CD4-positive, alpha-beta T cell treated with Interleukin-17A for 4 hours (primary cell): ENCODE measurements at regions not wholly inside any gene's neighbourhood (a gene's known extent, or its start where the extent isn't known, plus 50 kb on each side); places are given as distances from the start of the nearest gene placed in this dataset.
A peak's percentile ranks its signal among the peaks of the same experiment; 100 is the strongest.
"Not testable (repeated sequence)": the region's sequence is repeated elsewhere in the genome, so short reads cannot be mapped to it uniquely, and the experiment has no call there.

ENCODE experiments used
- DNase-seq: peaks from one replicate; pipeline ENCODE4 v3.0.0-alpha.2; 2020; ENCODE audit warnings: mixed read lengths

DNA sequence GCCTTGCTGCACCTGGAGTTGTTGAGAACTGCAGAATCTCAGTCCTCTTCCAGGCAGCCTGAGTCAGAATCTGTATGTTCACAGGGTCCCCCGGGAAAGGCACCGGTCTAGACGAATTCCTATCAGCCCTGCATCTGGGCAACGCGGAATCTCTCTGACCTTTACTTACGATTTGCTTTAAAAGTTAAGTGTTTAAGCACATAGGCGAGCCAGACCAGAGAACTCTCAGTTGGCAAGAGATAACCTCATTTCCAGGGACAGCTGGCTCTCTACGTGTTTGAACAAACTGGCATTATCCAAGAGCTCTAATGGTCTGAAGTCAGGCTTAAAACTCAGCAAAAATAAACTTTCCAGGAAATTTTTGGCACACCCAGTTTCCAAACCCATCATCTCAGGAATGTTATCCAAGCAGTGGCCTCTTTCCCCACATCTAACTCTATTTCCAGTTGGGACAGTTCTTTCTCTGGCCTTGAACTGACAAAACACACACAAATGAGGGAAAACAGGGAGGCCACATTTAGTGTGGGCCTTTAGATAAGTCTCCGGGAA, 53.4 kb downstream of the HES1 start:
- DNase-seq: no peak

DNA sequence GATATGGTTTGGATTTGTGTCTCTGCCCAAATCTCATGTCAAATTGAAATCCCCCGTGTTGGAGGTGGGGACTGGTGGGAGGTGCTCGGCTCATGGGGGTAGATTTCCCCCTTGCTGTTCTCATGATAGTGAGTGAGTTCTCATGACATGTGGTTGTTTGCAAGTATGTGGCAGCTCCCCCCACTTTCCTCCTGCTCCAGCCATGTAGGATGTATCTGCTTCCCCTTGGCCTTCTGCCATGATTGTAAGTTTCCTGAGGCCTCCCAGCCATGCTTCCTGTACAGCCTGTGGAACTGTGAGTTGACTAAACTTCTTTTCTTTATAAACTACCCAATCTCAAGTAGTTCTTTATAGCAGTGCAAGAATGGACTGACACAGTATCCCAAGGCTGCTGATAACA, 55.9 kb downstream of the HES1 start:
- not testable (repeated sequence) for DNase-seq

DNA sequence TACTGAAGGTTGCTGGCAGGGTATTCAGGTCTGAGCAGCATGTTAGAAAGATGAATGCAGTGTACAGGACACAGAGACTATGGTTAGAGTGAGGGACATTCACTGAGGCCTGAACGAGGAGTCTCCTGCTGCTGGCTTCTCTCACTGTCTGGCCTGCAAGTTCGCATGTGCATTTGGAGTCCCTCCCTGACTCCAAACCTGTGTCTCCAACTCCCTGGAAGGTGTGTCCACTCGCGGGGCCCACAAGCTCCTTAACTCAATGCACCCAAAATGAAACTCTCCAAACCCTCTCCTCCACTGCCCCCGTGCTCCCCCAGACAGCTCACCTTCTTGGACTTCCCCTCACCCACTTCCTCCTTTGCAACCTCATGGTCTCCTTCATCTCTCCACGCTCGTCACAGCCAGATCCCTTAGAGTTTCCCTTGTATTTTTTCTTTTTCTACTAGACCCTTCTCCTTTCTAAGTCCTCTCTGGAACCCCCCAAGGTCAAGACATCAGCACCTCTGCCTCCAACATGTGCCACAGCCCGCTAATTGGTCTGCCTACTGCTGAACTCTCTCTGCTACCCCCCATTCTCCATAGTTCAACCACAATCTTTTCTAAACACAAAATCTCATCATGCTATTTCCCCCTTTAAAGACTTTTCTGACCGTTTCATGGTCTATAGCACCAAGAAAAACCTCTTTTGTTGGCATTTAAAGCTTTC, 58.3 kb downstream of the HES1 start:
- DNase-seq: peak; percentile 7

DNA sequence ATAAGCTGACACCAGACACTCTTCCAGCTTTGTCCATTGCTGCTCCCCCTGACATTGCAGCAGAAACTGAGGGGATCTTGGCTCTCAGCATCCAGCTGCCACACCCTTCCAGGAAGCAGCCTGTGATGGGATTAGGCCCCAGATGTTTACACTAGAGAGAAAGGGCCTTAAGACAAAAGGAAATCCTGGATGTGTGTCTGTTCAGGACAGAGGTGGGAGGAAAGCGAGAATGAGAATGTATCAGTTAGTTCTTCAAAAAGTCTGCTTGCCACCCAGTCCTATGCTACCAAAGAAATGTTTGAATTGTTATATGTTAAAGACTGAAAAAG, 58.8 kb downstream of the HES1 start:
- no peak for DNase-seq

DNA sequence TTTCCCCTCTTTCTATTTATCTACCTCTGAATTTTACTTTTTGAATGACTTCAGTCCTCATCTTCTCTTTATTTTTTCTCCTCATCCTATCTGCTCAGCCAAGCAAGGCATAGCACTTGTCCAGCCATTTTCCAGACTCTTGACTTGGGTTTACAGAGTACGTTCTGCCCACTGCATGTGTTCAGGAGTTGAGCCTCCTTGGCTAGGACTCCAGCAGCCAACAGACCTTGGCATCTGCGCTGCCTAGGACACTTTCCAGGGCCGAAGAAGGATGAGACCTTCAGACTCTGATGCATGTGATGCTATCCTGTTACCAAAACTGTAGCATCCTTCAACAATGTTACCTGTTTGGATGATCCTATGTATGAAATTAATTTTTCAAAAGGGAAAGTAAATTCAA, 59.7 kb downstream of the HES1 start:
- DNase-seq: no peak

DNA sequence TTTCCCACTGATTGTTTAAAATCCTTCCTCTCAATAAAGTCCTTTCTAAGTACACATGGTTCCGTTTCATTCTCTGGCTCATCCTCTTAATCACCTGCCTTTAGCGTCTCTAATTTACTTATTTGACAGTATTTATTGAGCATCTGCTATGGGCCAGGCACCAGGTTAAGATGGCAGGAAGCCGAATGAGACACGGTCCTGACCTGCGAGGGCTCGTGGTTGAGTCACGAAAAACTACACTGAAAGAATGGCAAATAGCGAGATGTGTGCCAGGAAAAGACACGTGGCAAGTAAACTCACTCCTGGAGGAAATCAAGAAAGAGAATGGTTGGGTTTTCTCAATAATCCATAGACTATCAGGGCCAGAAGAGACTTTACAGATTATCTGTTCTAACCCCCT, 60.9 kb downstream of the HES1 start:
- no peak for DNase-seq

DNA sequence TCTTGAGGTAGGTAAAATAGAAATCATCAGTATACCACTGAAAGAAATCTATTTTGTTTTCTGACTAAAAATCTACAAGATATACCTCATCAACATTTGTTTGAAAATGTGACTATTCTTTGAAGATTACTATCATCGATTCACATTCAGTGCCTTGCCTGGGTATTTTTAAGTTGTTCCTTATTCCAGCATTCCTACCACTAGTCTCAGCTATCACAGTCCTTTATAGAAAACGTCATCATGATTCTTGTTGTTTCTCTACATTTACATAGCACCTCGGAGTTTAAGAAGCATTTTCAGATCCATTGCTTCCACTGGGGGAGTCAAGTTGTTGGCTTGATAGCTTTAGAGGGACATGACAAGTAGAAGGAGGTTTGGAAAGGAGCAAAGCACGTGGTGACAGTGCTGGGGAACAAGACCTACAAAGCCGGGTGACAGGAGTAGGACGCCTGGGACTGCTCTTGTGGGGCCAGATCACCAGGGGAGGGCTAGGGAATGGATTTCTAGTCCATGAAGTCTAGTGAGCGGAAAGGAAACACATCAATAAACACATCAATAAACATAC, 61.5 kb downstream of the HES1 start:
- DNase-seq: no peak

DNA sequence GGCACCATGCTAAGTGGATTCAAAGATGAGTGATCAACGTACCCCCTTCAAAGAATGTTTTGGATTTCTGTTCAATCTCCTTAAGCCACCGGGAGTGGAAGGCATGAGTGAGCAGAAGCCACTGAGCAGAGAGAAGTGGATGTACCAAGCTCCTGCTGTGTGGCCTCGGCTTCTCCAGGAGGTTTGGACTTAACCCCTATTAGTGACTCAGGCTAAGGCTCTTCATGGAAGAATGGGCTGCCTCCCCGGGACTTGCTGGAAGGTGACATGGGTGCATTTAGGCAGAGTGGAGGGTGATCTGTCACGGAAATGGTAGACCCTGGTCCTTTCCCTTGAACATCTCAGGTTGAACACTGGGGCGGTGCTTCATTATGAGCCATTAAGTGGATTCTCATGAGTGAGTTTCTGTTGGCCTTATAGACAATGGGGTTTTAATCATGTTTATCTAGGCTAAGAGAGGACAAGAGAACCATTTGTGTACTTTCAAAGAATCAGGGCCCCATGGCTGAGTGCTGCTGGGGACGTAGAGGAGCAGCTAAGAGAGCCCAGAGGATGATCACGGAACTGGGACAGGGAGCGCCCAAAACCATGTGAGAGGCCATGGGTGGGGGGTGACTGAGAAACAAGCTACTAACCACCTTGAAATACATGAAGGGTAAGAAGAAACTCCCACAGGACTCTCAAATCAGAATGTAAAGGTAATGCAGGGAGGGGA, 62.2 kb downstream of the HES1 start:
- no peak for DNase-seq

DNA sequence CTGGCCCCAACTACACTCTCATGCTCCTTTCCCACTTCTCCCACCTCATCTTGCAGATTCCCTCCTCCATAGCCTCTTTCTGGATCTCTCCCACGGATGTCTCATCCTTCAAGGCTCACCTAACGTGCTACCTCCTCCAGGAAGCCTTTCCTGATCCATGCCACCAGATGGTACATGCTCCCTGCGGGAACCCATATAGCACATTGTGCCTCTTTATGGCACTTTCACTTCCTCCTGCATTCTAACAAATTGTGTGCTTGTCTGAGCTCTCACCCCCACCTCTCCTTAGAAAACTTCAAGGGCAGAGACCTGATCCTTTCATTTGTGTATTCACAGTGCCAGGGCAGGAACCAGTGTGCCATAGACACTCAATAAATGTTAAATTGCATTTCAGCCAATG, 63.0 kb downstream of the HES1 start:
- no peak for DNase-seq

DNA sequence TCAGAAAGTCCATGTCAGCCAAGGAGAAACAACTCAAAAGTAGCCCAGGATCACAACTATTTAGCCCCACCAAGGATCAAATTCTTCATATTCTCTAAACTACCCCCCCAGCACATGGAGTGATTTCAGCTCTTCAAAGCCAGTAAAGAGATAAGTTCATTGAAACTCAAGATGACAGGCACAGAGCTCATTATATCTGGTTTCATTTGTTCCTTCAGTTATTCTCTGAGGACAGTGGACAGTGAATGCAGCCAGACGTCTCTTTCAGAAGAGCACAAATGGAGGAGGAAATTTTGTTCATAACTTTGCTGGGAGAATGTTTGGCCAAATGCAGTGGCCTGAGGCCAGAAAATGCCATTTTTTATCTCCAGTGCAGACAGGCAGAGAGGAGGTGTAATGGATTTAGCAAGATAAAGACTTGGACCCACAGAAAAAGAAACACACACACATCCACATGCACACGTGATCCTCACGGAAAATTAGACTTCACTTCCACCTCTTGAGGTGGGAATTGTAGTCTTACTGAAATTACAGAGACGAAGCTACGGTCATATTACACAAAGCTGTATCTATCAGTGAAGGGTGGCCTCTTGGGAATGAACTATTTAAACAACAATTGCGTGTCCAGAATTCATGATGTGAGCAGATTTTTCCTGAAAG, 64.6 kb downstream of the HES1 start:
- no peak for DNase-seq

DNA sequence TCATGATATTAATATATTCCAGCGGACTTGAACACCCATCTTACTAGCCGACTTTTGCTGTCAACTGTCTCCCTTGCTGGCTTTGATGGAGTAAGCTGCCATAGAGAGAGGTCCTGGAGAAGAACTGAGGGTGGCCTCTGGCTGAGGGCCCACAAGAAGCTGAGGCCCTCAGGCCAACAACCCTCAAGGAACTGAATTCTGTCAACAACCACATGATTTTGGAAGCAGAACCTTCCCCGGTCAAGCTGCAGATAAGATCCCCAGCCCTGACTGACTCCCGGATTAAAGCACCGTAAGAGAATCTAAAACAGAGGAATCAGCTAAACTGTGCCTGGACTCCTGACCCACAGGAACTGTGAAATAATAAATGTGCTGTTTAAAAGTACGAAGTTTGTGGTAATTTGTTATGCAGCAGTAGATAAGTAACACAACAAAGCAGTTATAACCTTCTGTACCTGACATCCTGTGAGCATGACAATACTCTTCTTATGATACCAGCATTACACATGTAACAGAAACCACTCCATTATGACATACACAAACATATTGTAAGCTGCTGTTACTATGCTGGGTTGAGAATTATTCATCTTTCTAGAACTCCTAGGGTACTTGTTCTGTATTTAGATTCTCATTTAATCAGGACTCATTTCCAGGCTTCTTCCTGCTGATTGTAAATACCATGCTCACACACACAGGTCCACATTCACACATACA, 66.2 kb downstream of the HES1 start:
- DNase-seq: no peak

DNA sequence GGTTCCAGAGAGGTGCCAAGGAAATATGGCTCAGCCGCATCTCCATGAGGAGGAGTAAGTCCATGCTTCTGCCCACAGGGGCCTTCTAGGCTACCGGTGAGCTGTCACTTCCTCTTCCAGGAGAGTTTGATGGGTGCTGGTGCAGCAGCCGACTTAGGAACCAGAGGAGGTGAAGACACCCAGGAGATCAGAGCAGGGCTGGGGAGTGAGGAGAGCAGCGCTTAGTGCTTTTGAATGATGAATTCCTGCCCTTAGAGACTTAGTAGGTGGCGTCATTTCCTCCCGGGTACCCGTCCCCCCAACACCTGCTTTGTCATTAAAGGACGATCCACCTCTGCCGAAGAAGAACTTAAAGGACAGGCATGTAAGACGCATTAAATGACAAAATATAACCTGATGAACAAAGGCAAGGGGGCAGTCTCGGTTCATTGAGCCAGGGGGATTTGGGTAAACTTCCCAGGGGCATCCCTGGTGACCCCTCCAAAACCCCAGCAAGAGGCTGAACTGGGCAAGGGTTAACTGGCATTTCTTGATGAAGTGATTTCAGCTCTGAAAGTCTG, 67.6 kb downstream of the HES1 start:
- peak; percentile 43 for DNase-seq

DNA sequence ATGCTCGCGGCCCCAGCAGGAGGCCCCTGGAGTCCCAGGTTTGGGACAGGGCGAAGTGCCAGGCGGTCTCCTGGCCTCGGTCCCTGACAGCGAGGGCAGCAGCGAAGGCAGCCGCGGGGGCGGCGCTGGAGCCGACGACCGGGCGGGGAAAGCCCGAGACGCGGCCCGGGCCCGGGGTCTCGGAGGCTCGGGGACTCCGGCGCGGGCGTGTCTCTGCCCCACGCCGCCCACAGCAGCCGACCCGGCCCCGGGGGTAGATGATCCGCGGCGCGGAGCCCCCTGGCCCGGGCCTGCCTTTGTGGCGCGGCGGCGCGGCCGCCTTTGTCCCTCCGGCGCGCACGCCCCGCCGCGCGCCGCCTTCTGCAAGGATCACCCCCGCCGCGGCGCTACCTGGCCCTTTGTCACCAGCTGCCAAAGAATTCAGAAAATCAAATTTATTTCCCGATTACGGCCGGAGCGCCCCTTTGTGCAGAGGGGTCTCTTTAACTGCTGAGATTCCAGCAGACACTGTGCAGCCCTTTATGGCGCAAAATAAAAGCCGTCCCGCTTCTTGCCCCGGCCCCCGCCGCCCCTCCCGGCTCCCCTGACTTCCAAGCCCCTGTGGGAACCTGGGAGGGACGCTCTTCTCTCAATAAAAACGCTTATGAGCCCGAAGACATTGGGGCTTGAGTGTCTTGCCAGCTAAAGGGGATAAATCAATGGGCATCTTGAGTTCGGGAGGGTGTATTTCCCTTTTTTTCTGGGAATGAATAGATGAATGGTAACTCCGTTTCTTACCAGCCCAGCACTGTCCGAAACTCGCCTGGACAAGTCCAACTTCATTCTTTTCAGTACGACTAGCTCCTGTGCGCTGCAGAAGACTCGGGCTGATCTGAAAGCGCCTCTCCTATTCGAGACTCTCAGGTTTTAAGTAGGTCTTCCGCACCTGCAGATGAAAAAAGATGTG, 68.4 kb downstream of the HES1 start:
- DNase-seq: peak; percentile 28

DNA sequence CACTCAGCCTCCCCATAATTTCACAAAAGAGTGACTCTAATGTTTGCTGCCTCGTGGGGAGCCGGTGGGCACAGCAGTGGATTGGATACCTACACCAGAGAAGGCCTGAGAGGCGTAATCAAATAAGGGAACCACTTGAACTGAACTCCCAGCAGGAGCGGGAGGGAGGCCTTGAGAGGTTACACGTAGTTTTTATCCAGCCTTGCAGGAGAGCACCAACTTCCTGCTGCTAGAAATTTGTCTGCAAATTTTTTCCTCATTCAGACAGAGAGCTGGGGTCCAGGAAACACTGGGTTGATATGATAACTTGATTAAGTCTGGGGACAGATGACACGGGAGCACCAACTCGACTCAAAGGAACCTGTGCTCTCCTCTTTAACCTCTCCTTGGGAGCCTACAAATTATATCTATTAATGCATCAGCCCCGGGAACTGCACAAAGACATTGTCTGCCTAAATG, 69.8 kb downstream of the HES1 start:
- peak; percentile 23 for DNase-seq

DNA sequence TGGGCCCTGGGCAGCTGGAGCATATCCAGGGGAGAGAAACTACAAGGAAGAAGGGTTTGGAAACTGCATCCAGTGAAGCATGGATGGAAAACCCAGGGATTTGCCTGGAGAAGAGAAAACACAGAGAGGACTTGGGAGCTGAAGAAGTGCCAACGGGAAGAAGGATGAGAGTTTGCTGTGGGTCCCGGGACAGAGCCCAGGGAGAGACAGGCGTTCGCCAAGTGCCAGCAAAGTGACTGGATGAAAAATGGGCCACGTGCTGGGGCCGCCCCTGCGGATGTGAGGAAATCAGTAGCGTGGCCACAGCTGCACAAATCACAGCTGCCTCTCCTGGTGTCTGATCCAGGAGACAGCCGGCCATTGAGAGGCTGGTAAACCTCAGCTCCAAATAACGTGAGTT, 70.4 kb downstream of the HES1 start:
- DNase-seq: no peak

DNA sequence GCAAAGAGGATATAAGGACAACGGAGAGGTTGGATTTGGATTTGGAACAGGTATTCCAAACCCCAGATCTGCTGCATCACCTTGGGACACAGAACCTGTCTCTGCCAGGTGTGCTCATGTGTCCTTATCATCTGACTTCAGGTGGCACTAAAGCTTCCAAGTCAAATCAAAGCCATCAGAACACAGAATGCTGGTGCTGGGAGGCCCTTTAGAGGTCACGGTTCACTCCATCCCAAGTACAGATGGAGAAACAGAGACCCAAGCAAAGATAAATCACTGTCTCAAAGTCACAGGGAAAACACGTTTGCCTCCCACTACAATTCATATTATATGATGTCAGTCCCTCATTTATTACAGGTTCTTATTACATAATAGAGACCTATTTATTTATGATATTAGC, 72.8 kb downstream of the HES1 start:
- no peak for DNase-seq

DNA sequence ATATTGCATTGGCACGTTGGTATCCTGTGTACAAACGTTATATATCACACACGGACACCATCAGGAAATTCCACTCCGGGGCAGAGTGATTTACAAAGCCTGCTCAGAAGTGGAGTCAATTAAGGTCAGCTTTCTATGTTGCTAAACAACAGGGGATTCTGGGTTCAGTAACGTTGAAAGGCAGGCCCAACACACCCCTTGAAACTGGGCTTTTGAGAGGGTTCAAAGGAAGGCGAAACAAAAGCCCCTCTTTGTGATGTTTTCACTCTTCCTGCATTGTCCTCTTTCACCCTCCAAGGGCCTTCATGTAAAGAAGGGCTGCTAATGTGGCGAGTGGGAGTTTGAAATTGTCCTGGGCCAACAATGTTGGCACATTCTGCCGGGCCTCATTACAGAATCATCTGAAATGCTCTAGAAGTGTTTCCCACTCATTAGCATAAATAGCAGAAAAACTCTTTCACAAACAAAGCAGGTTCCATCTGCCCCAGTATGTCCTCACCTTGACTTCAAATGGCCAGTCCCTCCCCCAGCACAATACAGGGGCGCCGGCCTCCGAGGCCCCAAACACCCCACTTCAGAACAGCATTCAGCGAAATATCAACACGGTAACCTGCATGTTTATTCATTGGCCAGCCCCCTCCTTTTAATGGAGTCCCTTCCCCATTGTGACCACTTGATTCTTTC, 76.4 kb downstream of the HES1 start:
- no peak for DNase-seq

DNA sequence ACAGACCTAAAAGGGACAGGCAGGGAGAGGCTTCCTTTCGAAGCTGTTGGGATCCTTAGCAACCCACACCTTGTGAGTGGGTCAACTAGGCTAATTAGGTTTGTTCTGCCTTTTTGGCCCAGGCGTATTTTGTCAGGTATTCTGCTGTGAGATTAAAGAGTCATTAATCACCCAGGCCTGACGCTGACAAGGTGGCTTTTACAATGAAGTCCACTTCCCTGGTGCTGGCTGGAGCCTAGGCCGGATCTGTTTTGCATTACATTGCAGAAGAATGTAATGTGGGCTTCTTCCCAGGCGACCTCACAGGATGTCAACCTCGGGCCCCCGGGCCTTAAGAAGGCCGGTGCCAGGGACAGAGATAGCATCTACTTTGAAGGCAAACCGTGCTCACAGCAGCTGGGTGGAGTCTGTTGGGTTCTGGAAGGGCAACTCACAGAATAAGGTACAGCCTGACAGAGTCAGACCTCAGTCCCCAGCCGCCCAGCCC, 76.9 kb downstream of the HES1 start:
- DNase-seq: no peak

DNA sequence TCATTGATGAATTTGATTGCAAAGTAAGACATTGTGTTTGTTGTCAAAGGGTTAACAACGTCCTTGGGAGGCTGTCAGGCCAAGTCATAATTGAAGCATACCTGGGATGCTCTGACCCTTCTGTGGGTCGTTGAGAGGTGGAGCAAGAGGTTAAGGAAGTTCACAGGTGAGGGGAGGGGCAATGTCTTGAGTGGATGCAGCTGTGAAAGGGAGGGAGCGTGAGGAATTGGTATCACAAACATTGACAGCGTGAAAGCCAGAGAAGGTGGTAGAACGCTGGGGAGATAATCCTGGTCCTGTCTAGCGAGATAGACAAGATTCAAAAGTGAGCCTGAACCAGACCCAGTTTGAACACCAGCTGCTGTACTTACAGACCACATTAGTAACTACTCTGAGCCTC, 79.4 kb downstream of the HES1 start:
- DNase-seq: no peak

DNA sequence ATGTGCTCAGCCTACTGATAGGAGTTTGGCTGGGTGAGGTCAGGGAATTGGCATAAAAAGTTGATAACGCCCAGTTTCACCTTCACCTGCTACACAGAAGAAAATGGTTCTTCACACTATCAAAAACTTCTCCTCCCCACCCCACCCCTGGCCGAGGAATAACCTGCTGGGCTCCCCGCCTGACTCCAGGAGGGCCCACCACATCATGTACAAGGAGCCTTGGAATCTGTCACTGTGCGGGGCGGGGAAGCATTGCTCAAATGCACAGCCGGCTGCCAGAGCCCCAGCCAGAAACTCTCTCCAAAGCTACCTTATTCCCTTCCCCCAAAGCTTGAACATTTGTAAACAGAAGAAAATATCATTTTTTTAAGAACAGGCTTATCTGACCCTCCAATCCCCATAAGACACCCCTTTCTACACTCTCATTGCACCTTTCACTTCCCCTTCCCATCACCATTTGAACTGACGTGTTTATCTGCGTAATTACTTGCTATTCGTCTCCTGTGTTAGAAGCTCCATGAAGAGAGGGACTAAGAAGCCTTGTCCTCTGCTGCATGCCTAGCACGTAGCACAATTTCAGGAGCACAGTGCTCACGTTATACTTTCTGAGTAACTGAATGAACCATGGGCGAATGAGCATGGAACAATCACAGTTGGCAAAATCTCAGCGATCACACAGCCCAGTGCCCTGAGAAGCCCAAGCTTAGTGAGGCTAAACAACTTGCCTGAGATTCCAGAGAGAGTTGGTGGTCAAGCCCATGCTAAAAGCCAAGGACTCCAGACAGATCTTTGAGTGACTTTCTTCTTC, 82.9 kb downstream of the HES1 start:
- DNase-seq: no peak
